ENCODE measurements at regions not wholly inside any gene's neighbourhood (a gene's known extent, or its start where the extent isn't known, plus 50 kb on each side); places are given as distances from the start of the nearest gene placed in this dataset.

- TF ChIP-seq, protein P1, sequence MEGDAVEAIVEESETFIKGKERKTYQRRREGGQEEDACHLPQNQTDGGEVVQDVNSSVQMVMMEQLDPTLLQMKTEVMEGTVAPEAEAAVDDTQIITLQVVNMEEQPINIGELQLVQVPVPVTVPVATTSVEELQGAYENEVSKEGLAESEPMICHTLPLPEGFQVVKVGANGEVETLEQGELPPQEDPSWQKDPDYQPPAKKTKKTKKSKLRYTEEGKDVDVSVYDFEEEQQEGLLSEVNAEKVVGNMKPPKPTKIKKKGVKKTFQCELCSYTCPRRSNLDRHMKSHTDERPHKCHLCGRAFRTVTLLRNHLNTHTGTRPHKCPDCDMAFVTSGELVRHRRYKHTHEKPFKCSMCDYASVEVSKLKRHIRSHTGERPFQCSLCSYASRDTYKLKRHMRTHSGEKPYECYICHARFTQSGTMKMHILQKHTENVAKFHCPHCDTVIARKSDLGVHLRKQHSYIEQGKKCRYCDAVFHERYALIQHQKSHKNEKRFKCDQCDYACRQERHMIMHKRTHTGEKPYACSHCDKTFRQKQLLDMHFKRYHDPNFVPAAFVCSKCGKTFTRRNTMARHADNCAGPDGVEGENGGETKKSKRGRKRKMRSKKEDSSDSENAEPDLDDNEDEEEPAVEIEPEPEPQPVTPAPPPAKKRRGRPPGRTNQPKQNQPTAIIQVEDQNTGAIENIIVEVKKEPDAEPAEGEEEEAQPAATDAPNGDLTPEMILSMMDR (conservative IDR thresholded peaks at IDR 0.05; ENCODE audit: low read length), result no peak
- TF ChIP-seq EZH2phosphoT487 (IDR thresholded peaks at IDR 0.05; ENCODE audit: borderline replicate concordance), result no peak
Observed at GRCh38 chr15:98277602-98278001, 317.1 kb downstream of the ARRDC4 start.

All from Loucy (cell line).